ENCODE measurements at regions not wholly inside any gene's neighbourhood (a gene's known extent, or its start where the extent isn't known, plus 50 kb on each side); places are given as distances from the start of the nearest gene placed in this dataset.

- no peak for DNase-seq (ENCODE audit: low read depth)
These were observed 513.1 kb upstream of the CNKSR2 start for GRCh38 chrX:20861113-20861512.

GRCh38 chrX:20857746-20858145 lies 516.5 kb upstream of the CNKSR2 start:
- DNase-seq (ENCODE audit: low read depth) = no peak

- DNase-seq (ENCODE audit: low read depth) = no peak
These were observed 535.7 kb upstream of the CNKSR2 start for GRCh38 chrX:20838477-20838876.

- DNase-seq (ENCODE audit: low read depth) = no peak
These were observed 544.3 kb upstream of the CNKSR2 start for GRCh38 chrX:20829665-20830491.

- no peak for DNase-seq (ENCODE audit: low read depth)
These were observed 548.2 kb upstream of the CNKSR2 start for GRCh38 chrX:20825984-20826383.

GRCh38 chrX:20803971-20804370 lies 537.3 kb upstream of the RPS6KA3 start:
- DNase-seq (ENCODE audit: low read depth) = no peak

GRCh38 chrX:20802036-20802435 lies 535.3 kb upstream of the RPS6KA3 start:
- no peak for DNase-seq (ENCODE audit: low read depth)

- no peak for DNase-seq (ENCODE audit: low read depth)
These were observed 529.7 kb upstream of the RPS6KA3 start for GRCh38 chrX:20796450-20796849.

GRCh38 chrX:20789103-20789502 lies 522.4 kb upstream of the RPS6KA3 start:
- DNase-seq (ENCODE audit: low read depth) = no peak

- DNase-seq (ENCODE audit: low read depth) = no peak
These were observed 500.6 kb upstream of the RPS6KA3 start for GRCh38 chrX:20767346-20767745.

- no peak for DNase-seq (ENCODE audit: low read depth)
These were observed 489.9 kb upstream of the RPS6KA3 start for GRCh38 chrX:20756585-20756984.

GRCh38 chrX:20753076-20753475 lies 486.4 kb upstream of the RPS6KA3 start:
- DNase-seq (ENCODE audit: low read depth) = no peak

GRCh38 chrX:20746690-20747089 lies 480.0 kb upstream of the RPS6KA3 start:
- no peak for DNase-seq (ENCODE audit: low read depth)

- DNase-seq (ENCODE audit: low read depth) = no peak
These were observed 476.3 kb upstream of the RPS6KA3 start for GRCh38 chrX:20743046-20743445.

- no peak for DNase-seq (ENCODE audit: low read depth)
These were observed 475.4 kb upstream of the RPS6KA3 start for GRCh38 chrX:20742106-20742505.

GRCh38 chrX:20740443-20740842 lies 473.7 kb upstream of the RPS6KA3 start:
- no peak for DNase-seq (ENCODE audit: low read depth)

- no peak for DNase-seq (ENCODE audit: low read depth)
These were observed 472.5 kb upstream of the RPS6KA3 start for GRCh38 chrX:20739038-20739745.

- no peak for DNase-seq (ENCODE audit: low read depth)
These were observed 462.7 kb upstream of the RPS6KA3 start for GRCh38 chrX:20729416-20729815.

- DNase-seq (ENCODE audit: low read depth) = no peak
These were observed 460.7 kb upstream of the RPS6KA3 start for GRCh38 chrX:20727447-20727846.

- DNase-seq (ENCODE audit: low read depth) = no peak
These were observed 454.4 kb upstream of the RPS6KA3 start for GRCh38 chrX:20720954-20721626.

GRCh38 chrX:20718592-20719380 lies 452.1 kb upstream of the RPS6KA3 start:
- DNase-seq (ENCODE audit: low read depth) = no peak

GRCh38 chrX:20715176-20715575 lies 448.5 kb upstream of the RPS6KA3 start:
- DNase-seq (ENCODE audit: low read depth) = no peak

Data from activated T-helper 9 cell treated with anti-CD3 and anti-CD28 coated beads, Interleukin-2, amount 50 U/mL, for 16 hours (primary cell).